Colonic mucosa (tissue), 4 donors: ENCODE measurements at regions not wholly inside any gene's neighbourhood (a gene's known extent, or its start where the extent isn't known, plus 50 kb on each side); places are given as distances from the start of the nearest gene placed in this dataset.
"Not testable (repeated sequence)": the region's sequence is repeated elsewhere in the genome, so short reads cannot be mapped to it uniquely, and the experiment has no call there.

ENCODE experiments used
- DNase-seq: peaks from one replicate; pipeline ENCODE4 v3.0.0-alpha.2; 2020
- H3K27ac ChIP-seq: fragments of 200-600 bp; one replicate; pipeline ENCODE4 v1.8.0; 2021
- H3K27me3 ChIP-seq: fragments of 200-600 bp; one replicate; pipeline ENCODE4 v1.8.0; 2021
- H3K36me3 ChIP-seq: fragments of 200-600 bp; one replicate; pipeline ENCODE4 v1.8.0; 2021
- H3K4me1 ChIP-seq: fragments of 200-600 bp; one replicate; pipeline ENCODE4 v1.8.0; 2021; ENCODE audit warnings: mild to moderate bottlenecking
- H3K4me3 ChIP-seq: fragments of 200-600 bp; one replicate; pipeline ENCODE4 v1.8.0; 2021
- H3K9ac ChIP-seq, 2 donors: one replicate each; pipeline ENCODE4 v1.7.0; 2013; ENCODE audit warnings: control low read depth in 2 of 2, low read depth in 2 of 2, low read length in 2 of 2
- H3K9me3 ChIP-seq: fragments of 200-600 bp; one replicate; pipeline ENCODE4 v1.8.0; 2021
- CTCF ChIP-seq: fragments of 200-600 bp; IDR thresholded peaks from one replicate; pipeline ENCODE4 v1.8.0; 2022; ENCODE audit warnings: antibody characterized with exemption, mild to moderate bottlenecking
- intact Hi-C: fragments of 100-400 bp; cut with DNase I; formaldehyde crosslinking; loops from one replicate; pipeline ENCODE4 v1.14.1; 2022
- donor health status: healthy.
- donor health status: DM: no; HTN: no; CAD: no.
- donor health status: DM: no; HTN: no; CAD: no.

- no peaks in the 10 kb centered on the region for H3K36me3 ChIP-seq
- H3K4me3 ChIP-seq: no peak overlapping the region
- no peak for DNase-seq
- no peak for TF ChIP-seq CTCF
- intact Hi-C loops: no loop called here
- H3K9ac ChIP-seq: no peak overlapping the region
- H3K27ac ChIP-seq: no peak overlapping the region
- H3K9me3 ChIP-seq: no peaks in the 10 kb centered on the region
- no peaks in the 10 kb centered on the region for H3K4me1 ChIP-seq
- H3K27me3 ChIP-seq: no peaks in the 10 kb centered on the region
These were observed 78.1 kb upstream of the ZNF644 start for GRCh38 chr1:91099746-91100621.

- no peaks in the 10 kb centered on the region for H3K9me3 ChIP-seq
- no peak overlapping the region for H3K9ac ChIP-seq
- intact Hi-C loops: no loop called here
- no peaks in the 10 kb centered on the region for H3K27me3 ChIP-seq
- H3K27ac ChIP-seq: no peak overlapping the region
- DNase-seq: no peak
- no peak for TF ChIP-seq CTCF
- no peaks in the 10 kb centered on the region for H3K4me1 ChIP-seq
- no peaks in the 10 kb centered on the region for H3K36me3 ChIP-seq
- H3K4me3 ChIP-seq: no peak overlapping the region
These were observed 76.6 kb upstream of the ZNF644 start for GRCh38 chr1:91098299-91098906.

GRCh38 chr1:91095321-91095720 lies 73.5 kb upstream of the ZNF644 start:
- H3K27ac ChIP-seq, H3K9me3 ChIP-seq, DNase-seq, H3K36me3 ChIP-seq, H3K27me3 ChIP-seq, H3K4me3 ChIP-seq, H3K9ac ChIP-seq, intact Hi-C loops, H3K4me1 ChIP-seq: not testable (repeated sequence)

- Histone ChIP-seq H3K9me3 (no peaks in the 10 kb centered on the region), H3K4me1 (no peaks in the 10 kb centered on the region), H3K9ac (no peak overlapping the region), H3K27me3 (no peaks in the 10 kb centered on the region), H3K4me3 (no peak overlapping the region), H3K27ac (no peak overlapping the region), H3K36me3 (no peaks in the 10 kb centered on the region)
- DNase-seq: no peak
- TF ChIP-seq CTCF: no peak
- intact Hi-C loops: no loop called here
These were observed 70.7 kb upstream of the ZNF644 start for GRCh38 chr1:91092503-91092902.

GRCh38 chr1:91091812-91092211 lies 70.0 kb upstream of the ZNF644 start:
- H3K36me3 ChIP-seq: no peaks in the 10 kb centered on the region
- H3K9me3 ChIP-seq: no peaks in the 10 kb centered on the region
- H3K4me1 ChIP-seq: no peaks in the 10 kb centered on the region
- no peak overlapping the region for H3K27ac ChIP-seq
- no peak for DNase-seq
- no peak overlapping the region for H3K9ac ChIP-seq
- TF ChIP-seq CTCF: no peak
- no peak overlapping the region for H3K4me3 ChIP-seq
- intact Hi-C loops: no loop called here
- no peaks in the 10 kb centered on the region for H3K27me3 ChIP-seq

- no peak for TF ChIP-seq CTCF
- intact Hi-C loops: no loop called here
- Histone ChIP-seq H3K9me3 (no peaks in the 10 kb centered on the region), H3K36me3 (no peaks in the 10 kb centered on the region), H3K27ac (no peak overlapping the region), H3K4me1 (no peaks in the 10 kb centered on the region), H3K9ac (no peak overlapping the region), H3K27me3 (no peaks in the 10 kb centered on the region), H3K4me3 (no peak overlapping the region)
- DNase-seq: no peak
These were observed 58.8 kb upstream of the ZNF644 start for GRCh38 chr1:91080650-91081049.
